SKM-1 (cell line): ENCODE measurements at regions not wholly inside any gene's neighbourhood (a gene's known extent, or its start where the extent isn't known, plus 50 kb on each side); places are given as distances from the start of the nearest gene placed in this dataset.

Source experiments
- DNase-seq: peaks from one replicate; lab custom pipeline; 2025; ENCODE audit not compliant: unreplicated experiment; lab: John Stamatoyannopoulos, UW

GRCh38 chr9:10674586-10674985 lies 61.8 kb upstream of the PTPRD start:
- DNase-seq: no peak

- DNase-seq: no peak
Observed at GRCh38 chr9:10678010-10678409, 65.2 kb upstream of the PTPRD start.

DNA sequence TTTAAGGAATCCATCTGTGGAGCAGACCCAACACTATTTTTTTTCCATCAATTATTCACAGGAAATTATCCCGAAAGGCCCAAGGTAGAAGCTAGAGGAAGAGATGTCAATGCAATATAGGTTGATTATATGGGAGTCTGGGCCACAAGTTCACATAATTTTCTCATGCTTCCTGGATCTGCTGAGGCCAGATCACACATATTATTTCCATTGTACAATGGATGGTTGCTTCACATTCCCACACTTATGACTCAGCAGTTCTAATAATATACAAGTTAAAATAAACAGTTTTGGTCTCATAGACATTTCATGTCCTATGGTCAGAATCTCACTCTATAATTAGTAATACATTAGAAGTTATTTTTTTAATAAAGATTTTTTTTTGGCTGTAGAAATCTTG lies 66.0 kb upstream of the PTPRD start:
- no peak for DNase-seq

- DNase-seq: no peak
Observed at GRCh38 chr9:10686943-10687342, 74.1 kb upstream of the PTPRD start.

DNA sequence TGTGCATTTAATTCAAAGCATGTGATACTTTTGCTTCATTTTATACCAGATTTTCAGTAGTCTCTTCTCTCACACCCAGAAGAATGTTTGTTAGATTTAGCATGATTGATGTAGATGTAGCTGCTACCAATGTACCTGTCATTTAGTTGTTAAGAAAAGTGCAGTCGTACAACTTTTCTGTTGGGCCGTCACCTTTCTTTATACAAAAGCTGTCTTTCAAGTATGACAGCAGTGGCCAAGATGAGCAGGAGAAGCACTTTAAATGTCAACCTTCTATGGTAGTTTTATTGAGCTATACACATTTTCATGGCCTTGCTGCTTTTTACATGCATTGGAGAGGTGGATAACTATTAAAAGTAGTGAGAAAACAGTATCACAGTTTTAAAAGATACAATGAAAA lies 77.7 kb upstream of the PTPRD start:
- DNase-seq: no peak

- DNase-seq: no peak
Observed at GRCh38 chr9:10697044-10697443, 84.2 kb upstream of the PTPRD start.

GRCh38 chr9:10700291-10700690 lies 87.5 kb upstream of the PTPRD start:
- no peak for DNase-seq

DNA sequence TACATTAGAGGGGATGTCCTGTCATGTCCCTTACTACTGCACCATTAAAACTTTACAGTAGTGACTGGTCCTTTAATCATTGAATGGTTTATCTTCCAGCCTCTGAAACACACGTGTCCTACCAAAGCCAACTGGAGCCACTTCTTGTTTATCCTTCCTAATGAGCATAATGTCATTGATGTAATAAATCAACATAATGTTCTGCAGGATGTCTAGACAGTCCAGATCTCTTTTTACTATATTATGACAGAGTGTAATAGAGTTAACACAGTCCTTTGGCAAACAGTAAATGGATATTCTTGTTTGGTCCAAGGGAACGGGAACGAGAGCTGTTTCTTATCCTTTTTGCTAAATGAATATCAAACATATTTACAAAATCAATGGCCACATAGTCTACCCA lies 88.1 kb upstream of the PTPRD start:
- no peak for DNase-seq

GRCh38 chr9:10701906-10702305 lies 89.1 kb upstream of the PTPRD start:
- no peak for DNase-seq

GRCh38 chr9:10703139-10703538 lies 90.3 kb upstream of the PTPRD start:
- DNase-seq: no peak

DNA sequence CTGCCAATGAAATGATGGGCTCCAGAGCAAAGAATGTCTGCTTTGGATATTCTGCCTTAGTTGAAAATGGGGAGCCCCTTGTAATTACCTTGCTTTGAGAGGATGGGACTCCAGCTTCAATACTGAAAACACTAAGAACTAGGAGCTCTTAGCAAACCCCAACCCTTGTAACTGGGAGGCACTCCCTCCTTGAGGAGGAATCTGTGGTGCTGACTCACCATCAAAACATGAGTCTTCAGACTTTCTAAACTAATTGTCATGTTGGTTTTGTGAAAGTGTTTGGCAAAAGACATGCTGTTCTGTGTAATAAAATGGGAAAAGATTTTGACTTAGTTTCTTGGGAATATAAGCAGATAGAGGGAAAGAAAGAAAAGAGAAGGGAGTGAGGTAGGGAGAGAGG lies 91.9 kb upstream of the PTPRD start:
- no peak for DNase-seq

GRCh38 chr9:10705383-10705782 lies 92.6 kb upstream of the PTPRD start:
- no peak for DNase-seq

GRCh38 chr9:10706788-10707187 lies 94.0 kb upstream of the PTPRD start:
- no peak for DNase-seq

GRCh38 chr9:10721301-10721700 lies 108.5 kb upstream of the PTPRD start:
- DNase-seq: no peak

- no peak for DNase-seq
Observed at GRCh38 chr9:10729213-10729612, 116.4 kb upstream of the PTPRD start.

DNA sequence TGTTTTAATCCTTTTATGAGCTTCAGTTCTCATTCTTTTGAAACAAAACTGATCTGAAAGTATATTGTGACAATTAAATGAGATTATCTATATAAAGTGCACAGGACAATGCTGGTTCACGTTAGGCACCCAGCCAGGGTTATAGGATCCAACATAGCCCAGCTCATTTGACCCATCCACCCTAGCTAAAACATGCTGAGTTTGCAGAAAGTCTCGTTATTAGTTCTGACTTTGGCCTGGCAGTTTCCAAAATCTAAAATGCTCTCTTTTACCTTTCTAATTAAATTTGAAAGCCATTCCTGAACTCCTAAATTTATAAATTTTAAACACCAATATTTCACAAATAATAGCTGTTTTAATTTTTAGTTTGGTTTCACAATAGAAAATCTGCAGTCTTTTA lies 131.9 kb upstream of the PTPRD start:
- no peak for DNase-seq

DNA sequence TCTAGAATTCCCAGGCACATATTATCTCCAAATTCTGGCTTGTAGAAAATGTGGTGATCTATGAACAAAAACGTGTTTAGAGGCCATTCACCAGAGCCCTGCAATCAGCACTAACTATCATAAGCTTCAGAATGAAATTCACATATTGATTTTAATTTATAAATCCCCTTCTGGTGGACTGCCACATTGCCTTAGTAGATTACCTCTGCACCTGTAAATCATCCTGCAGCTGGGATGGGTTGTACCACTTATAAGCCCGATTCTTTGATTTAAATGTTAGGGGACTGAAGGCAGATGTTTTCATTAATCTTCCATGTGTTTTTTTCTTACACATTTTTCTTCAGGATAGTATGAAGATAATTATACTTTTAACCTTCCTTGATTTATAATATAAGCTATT lies 140.7 kb upstream of the PTPRD start:
- no peak for DNase-seq

DNA sequence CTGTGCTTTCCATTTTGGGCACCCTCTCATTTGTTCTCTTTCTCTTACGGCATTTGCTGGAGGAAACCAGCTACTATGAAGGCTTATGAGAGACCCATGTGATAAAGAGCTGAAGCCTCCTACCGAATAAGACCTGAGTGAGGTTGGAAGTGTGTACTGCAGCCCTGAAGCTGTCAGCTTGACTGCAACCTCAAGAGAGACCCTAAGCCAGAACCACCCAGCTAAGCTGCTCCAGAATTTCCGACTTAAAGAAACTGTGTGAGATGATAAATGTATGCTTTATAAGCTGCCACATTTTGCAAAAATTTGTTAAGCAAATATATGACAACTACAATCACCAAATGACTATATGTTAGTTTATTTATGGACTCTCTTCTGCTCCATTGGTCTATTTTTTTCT lies 151.7 kb upstream of the PTPRD start:
- DNase-seq: no peak

DNA sequence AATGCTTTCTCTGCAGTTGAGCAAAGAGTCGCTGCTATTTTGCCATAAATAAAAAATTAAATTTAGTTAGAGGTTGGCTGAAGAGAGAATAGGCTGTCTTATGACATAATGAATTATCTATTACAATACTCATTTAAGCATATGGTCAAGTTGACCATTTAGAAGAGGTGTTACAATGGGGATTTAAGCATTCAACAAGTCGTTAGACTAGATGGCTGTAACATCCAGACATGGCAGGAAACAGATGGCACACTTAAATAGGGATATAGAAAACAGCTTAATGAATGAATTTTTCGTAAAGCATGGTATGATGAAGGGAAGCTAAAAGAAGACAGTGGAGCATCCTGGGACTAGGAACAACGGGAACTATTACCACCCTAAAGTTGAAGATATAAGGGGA lies 160.3 kb upstream of the PTPRD start:
- no peak for DNase-seq

- no peak for DNase-seq
Observed at GRCh38 chr9:10774051-10774450, 161.2 kb upstream of the PTPRD start.

DNA sequence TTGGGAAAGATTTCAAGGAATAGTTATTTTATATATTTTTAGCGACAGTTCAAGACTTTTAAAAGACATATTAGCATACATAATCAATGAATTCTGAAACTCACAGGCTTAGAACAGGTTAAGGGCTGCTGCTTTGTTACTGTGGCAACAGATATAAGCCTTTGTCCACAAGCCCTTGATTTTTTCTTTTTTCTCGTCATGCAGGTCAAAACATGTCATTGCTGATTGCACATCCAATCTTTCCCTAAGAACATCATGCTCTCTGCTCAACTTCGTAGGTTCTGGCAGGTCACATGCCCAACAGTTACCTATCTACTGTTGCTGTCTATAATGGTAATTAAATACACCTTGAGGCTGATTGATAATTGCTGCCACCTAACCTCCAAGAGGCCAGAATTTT lies 172.5 kb upstream of the PTPRD start:
- no peak for DNase-seq

GRCh38 chr9:10793306-10793705 lies 180.5 kb upstream of the PTPRD start:
- DNase-seq: no peak

DNA sequence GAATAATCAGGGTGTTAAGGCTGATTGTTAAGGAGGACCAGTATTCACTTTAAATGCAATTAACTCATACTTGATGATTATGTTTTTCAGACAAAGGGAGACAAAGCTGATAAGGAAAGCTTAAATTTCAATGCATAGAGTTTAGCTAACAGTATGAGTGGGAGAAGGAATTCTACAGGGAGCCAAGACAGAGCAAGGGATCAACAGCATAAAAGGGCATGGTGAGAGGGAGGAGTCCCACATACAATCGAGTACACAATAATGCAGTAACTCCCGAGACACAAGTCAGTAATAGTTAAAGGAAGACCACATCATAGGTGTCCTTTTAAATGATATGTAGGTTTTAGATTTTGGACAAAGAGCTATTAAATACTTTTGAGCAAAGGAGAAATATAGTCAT lies 191.7 kb upstream of the PTPRD start:
- DNase-seq: no peak

DNA sequence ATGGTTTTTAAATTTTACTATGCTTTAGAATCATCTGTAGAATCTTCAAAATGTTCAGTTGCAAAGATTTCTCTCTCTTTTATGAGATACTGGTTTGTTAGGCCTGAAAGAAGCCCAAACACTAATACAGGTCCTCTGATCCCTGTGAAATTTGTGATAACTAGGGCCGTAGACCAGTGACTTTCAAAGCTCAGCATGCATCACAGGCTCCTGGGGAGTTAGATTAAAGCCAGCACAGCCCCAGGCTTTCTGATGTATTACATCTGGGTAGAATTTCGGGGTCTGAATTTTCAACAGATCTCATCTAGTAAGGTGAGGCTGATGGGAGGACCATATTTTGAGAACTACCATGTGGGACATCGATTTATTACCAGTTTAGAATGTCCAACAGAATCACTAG lies 194.1 kb upstream of the PTPRD start:
- no peak for DNase-seq
